ENCODE measurements at regions not wholly inside any gene's neighbourhood (a gene's known extent, or its start where the extent isn't known, plus 50 kb on each side); places are given as distances from the start of the nearest gene placed in this dataset.

DNA sequence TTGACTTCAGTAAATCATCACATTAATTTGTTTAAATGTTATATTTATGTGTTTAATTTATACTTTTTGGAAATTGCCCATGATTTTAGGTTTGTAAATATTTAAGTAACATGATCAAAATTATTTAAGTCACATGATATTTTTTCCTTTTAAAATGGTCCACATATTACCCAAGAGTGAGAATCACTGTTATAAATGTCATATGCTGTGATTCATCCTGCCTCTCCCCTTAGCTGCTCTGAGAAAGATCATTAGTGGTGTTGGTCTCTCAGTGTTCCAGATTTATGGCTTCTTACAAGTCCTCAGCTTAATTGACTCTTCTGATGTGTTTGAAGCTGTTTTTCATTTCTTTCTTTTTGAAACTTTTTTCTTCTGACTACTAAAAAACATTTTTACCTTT lies 70.1 kb downstream of the SPANXN4 start:
- TF ChIP-seq, protein P1, sequence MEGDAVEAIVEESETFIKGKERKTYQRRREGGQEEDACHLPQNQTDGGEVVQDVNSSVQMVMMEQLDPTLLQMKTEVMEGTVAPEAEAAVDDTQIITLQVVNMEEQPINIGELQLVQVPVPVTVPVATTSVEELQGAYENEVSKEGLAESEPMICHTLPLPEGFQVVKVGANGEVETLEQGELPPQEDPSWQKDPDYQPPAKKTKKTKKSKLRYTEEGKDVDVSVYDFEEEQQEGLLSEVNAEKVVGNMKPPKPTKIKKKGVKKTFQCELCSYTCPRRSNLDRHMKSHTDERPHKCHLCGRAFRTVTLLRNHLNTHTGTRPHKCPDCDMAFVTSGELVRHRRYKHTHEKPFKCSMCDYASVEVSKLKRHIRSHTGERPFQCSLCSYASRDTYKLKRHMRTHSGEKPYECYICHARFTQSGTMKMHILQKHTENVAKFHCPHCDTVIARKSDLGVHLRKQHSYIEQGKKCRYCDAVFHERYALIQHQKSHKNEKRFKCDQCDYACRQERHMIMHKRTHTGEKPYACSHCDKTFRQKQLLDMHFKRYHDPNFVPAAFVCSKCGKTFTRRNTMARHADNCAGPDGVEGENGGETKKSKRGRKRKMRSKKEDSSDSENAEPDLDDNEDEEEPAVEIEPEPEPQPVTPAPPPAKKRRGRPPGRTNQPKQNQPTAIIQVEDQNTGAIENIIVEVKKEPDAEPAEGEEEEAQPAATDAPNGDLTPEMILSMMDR (IDR thresholded peaks at IDR 0.05), result no peak
- TF ChIP-seq POLR2A (IDR thresholded peaks at IDR 0.05), result no peak

Measured in tibial nerve (tissue), 3 donors.